Activated naive CD4-positive, alpha-beta T cell treated with anti-CD3 and anti-CD28 coated beads, Interleukin-2, amount 10 ng/mL, durations not matched to agents 7 days and 5 days (primary cell): ENCODE measurements at regions not wholly inside any gene's neighbourhood (a gene's known extent, or its start where the extent isn't known, plus 50 kb on each side); places are given as distances from the start of the nearest gene placed in this dataset.

Experiments used
- CTCF ChIA-PET: fragments of 350-600 bp; sonication (Branson Sonifier 250); formaldehyde crosslinking; loops from one replicate; lab custom pipeline; 2021; ENCODE audit warnings: antibody characterized with exemption; lab: Charles Lee
- DNase-seq: peaks from one replicate; pipeline ENCODE4 v3.0.0-alpha.2; 2020
- H3K27ac Mint-ChIP-seq: one replicate; pipeline ENCODE4 v1.8.0; 2021; ENCODE audit warnings: mild to moderate bottlenecking, moderate library complexity, mixed read lengths
- H3K27me3 Mint-ChIP-seq: one replicate; pipeline ENCODE4 v1.8.0; 2021; ENCODE audit warnings: mild to moderate bottlenecking, mixed read lengths
- H3K36me3 Mint-ChIP-seq: one replicate; pipeline ENCODE4 v1.8.0; 2021; ENCODE audit warnings: mixed read lengths
- H3K4me1 Mint-ChIP-seq: one replicate; pipeline ENCODE4 v1.8.0; 2021; ENCODE audit warnings: mixed read lengths
- H3K4me3 Mint-ChIP-seq: one replicate; pipeline ENCODE4 v1.8.0; 2021; ENCODE audit warnings: mild to moderate bottlenecking, moderate library complexity, mixed read lengths
- H3K9me3 Mint-ChIP-seq: one replicate; pipeline ENCODE4 v1.8.0; 2021; ENCODE audit warnings: mixed read lengths

DNA sequence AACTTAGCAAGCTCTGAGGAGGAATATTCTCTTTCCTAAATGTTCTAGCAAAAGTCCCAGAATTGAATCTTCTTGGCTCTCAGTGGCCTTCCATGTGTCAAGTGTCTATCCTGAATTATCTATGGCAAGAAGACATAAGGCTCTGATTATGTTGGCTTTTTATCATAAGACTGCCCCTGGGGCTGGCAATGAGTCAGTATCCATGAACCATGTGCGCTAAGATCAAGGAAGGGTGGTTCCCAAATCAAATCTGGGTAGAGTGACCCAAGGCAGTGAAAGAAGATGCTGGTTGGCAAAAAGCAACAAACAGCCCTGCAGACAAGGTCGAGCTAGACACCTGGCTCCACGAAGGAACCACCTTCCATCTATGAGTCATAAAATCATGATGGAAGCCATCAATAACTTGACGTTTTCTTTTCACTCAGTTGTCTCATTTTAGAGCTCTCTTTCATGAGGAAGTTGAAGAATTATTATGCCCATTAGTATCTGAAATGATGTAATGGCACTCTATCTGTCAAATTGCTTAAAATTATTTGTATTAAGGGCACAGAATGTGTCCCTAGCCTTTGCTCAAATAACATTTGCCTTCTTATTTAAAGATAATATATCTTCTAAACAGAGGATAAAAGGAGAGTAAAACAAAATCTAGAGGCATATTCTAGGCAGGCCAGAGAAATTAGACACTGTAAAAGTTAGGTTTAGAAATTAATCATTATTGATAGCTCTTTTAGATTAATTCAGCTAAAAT is 657.7 kb upstream of the GOT2 start:
- no peak for DNase-seq
- CTCF ChIA-PET = no interaction called here
- no peaks in the 10 kb centered on the region for H3K36me3 Mint-ChIP-seq
- H3K4me1 Mint-ChIP-seq = no peaks in the 10 kb centered on the region
- H3K9me3 Mint-ChIP-seq = no peaks in the 10 kb centered on the region
- H3K27ac Mint-ChIP-seq = no peak overlapping the region
- no peak overlapping the region for H3K4me3 Mint-ChIP-seq
- no peaks in the 10 kb centered on the region for H3K27me3 Mint-ChIP-seq

DNA sequence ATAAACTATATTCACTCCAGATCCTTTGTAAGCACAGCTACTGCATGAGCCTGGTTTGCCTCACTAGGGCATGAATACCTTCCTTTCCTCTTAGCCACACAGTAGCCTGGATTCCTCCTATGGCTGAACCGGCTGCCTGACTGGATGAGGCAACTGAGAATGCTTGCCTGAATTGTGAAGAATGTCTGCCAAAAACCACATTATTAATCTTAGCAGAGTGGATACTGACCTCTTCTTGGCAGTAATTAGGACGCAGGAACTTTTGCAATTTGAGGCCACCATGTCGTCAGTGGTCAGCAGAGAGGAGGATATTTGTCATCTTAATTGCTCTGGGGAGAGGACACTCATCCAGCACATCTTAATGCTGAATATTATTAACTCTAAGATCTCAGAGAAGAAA is 651.8 kb upstream of the GOT2 start:
- CTCF ChIA-PET = no interaction called here
- no peak for DNase-seq
- no peaks in the 10 kb centered on the region for H3K4me1 Mint-ChIP-seq
- no peak overlapping the region for H3K27ac Mint-ChIP-seq
- no peaks in the 10 kb centered on the region for H3K36me3 Mint-ChIP-seq
- no peaks in the 10 kb centered on the region for H3K27me3 Mint-ChIP-seq
- no peak overlapping the region for H3K4me3 Mint-ChIP-seq
- no peaks in the 10 kb centered on the region for H3K9me3 Mint-ChIP-seq

DNA sequence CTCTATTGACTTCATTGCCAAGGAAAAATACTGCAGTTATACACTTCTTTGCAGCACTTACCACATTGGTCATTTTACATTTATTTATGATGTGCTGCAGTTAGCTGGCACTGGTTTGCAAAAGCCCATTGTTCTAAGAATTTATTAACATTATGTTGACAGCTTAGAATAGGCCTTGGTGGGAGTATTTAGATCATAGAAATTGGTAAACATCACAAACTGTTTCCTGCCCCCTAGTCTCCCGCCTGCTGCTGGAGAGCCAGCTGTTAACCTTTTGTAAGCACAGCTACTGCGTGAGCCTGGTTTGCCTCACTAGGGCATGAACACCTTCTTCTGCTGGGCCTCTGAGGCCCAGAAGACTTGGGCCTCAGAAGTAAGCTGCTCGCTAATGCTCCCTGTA is 651.4 kb upstream of the GOT2 start:
- DNase-seq = no peak
- H3K9me3 Mint-ChIP-seq = no peaks in the 10 kb centered on the region
- CTCF ChIA-PET = no interaction called here

DNA sequence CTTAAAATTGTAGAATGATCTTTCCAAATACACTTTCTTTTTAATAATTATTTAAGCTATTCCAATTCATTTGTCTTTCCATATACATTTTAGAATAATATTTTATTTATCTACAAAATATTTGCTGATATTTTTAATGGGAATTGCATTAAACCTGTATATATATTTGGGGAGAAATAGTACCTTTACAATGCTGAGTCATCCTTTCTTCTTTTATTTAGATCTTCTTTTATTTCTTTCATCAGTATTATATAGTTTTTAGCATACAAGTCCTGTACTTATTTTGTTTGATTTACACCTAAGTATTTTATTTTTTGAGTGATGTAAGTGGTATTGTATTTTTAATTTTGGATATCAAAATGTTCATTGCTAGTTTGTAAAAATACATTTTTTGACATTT is 639.5 kb upstream of the GOT2 start:
- CTCF ChIA-PET = no interaction called here
- Mint-ChIP-seq H3K4me1 (no peaks in the 10 kb centered on the region), H3K36me3 (no peaks in the 10 kb centered on the region), H3K4me3 (no peak overlapping the region), H3K27me3 (no peaks in the 10 kb centered on the region), H3K27ac (no peak overlapping the region), H3K9me3 (no peaks in the 10 kb centered on the region)
- no peak for DNase-seq

More for the DNA sequence above, 651.4 kb upstream of the GOT2 start:
- H3K27ac Mint-ChIP-seq = no peak overlapping the region
- H3K36me3 Mint-ChIP-seq = no peaks in the 10 kb centered on the region
- no peaks in the 10 kb centered on the region for H3K4me1 Mint-ChIP-seq
- H3K27me3 Mint-ChIP-seq = no peaks in the 10 kb centered on the region
- no peak overlapping the region for H3K4me3 Mint-ChIP-seq

DNA sequence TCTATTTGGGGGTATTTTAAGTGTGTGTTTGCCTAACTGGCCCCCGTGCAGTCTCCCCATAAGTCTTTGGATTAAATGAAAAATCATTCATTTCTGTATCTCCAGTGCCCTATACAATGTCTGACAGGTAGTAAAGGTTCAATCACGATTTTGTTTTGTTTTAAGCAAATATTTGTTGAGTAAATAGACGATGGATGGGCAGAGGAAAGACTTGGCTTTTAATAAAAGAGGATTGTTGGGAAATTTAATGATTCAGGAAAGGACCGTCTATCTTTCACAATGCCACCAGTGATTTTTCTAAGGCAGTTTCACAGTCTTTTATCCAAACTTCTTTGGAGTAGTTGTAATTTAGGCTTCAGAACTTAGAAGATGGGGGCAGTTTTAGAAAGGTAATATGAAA is 636.6 kb upstream of the GOT2 start:
- Mint-ChIP-seq H3K27me3 (no peaks in the 10 kb centered on the region), H3K36me3 (no peaks in the 10 kb centered on the region), H3K4me3 (no peak overlapping the region), H3K9me3 (no peaks in the 10 kb centered on the region), H3K27ac (no peak overlapping the region), H3K4me1 (no peaks in the 10 kb centered on the region)
- DNase-seq = no peak
- CTCF ChIA-PET = no interaction called here

DNA sequence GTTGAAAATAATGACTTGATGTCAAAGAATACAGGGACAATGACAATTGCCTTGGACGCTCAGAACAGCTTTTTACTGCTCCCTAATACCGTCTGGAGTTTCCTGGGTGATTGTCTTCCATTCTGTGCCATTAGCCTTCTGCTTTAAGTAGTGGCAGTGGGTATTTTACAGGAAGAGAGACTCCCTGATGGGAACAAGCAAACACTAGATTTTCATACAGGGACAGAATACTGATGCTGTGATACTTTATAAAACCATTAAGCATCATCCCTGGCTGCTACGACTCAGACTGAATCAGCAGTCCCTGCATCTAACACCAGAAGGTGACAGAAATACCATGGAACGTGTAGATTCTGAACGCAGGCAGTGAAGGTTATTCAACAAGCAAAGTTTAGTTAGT is 635.4 kb upstream of the GOT2 start:
- Mint-ChIP-seq H3K27me3 (no peaks in the 10 kb centered on the region), H3K4me3 (no peak overlapping the region), H3K36me3 (no peaks in the 10 kb centered on the region), H3K4me1 (no peaks in the 10 kb centered on the region), H3K27ac (no peak overlapping the region), H3K9me3 (no peaks in the 10 kb centered on the region)
- no peak for DNase-seq
- CTCF ChIA-PET = no interaction called here

DNA sequence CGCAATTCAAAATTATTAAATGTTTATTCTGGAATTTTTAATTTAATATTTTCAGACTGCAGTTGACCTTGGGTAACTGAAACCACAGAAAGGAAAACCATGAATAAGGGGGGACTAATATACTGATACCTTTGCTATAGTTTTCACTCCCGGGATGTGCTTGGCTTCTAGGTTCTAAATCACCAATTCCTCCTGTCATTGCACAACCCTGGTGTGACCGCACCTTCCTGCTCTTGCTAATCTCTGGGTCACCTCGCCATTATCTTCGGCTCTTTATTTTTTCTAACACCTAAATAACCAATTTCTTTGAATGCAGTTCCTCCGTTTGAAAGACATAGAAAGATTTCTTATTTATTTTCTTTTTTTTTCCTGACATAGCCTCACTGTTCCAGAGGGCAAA is 634.5 kb upstream of the GOT2 start:
- Mint-ChIP-seq H3K27me3 (no peaks in the 10 kb centered on the region), H3K27ac (no peak overlapping the region), H3K4me1 (no peaks in the 10 kb centered on the region), H3K4me3 (no peak overlapping the region), H3K36me3 (no peaks in the 10 kb centered on the region), H3K9me3 (no peaks in the 10 kb centered on the region)
- no peak for DNase-seq
- CTCF ChIA-PET = no interaction called here

DNA sequence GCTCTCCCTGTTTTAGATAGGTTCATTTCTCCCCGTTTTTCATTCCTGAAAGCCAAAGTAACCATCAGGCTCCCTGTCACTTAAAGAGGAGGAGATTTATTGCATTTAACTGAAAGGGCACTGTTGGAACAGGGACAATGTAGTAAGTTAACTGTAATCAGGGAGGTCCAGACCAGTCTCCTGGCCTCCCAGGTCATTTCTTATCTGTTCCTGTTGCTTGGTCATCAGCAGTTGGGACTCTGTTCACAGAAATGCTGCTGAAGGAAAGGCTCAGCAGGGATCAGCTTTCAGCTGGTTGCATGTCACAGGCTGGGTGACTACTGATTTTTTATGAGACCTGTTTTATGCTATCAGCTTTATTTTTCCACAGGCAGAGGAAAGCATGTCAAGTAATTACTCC is 622.6 kb upstream of the GOT2 start:
- no peaks in the 10 kb centered on the region for H3K27me3 Mint-ChIP-seq
- H3K4me3 Mint-ChIP-seq = no peak overlapping the region
- no peak overlapping the region for H3K27ac Mint-ChIP-seq
- no peaks in the 10 kb centered on the region for H3K36me3 Mint-ChIP-seq
- no peaks in the 10 kb centered on the region for H3K9me3 Mint-ChIP-seq
- no peak for DNase-seq
- CTCF ChIA-PET = no interaction called here
- H3K4me1 Mint-ChIP-seq = no peaks in the 10 kb centered on the region

DNA sequence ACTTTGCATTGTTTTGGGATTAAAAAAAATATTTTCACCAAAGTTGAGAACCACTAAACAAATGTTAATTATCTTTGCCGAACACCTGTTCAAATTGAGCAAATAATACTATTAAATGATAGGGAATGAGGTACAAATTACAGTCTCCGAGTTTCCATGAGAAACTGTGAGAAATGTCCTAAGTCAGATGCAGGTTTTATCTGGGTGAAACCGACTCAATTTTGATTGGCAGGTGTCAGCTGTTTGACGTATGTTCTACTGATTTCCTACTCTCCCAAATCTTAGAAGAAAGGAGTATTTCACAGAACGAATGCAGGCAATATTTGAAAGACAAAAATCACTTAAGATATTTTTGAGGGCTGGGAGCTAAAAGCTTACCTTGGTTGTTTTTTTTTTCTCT is 622.0 kb upstream of the GOT2 start:
- H3K4me1 Mint-ChIP-seq = no peaks in the 10 kb centered on the region
- no peaks in the 10 kb centered on the region for H3K27me3 Mint-ChIP-seq
- no peak overlapping the region for H3K4me3 Mint-ChIP-seq
- CTCF ChIA-PET = no interaction called here
- no peaks in the 10 kb centered on the region for H3K36me3 Mint-ChIP-seq
- H3K9me3 Mint-ChIP-seq = no peaks in the 10 kb centered on the region
- H3K27ac Mint-ChIP-seq = no peak overlapping the region
- DNase-seq = no peak

DNA sequence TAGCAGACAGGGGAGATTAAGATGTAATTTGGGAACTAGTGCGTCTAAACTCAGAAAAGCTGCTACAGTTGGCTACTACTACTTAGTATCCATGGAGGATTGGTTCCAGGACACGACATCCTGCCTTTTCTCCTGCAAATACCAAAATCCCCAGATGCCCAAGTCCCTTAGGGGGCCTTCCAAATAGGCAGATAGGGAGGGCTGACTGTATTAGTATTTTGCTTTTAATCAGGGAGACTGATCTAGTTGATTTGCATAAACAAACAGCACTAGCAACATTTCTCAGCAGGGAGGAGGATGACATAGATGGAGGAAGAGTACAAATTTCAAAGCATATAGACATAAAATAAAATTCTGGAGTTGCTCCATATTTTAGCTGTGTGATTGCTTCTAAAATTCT is 621.6 kb upstream of the GOT2 start:
- no peaks in the 10 kb centered on the region for H3K36me3 Mint-ChIP-seq
- H3K9me3 Mint-ChIP-seq = no peaks in the 10 kb centered on the region
- CTCF ChIA-PET = no interaction called here
- no peaks in the 10 kb centered on the region for H3K4me1 Mint-ChIP-seq
- H3K4me3 Mint-ChIP-seq = no peak overlapping the region
- no peak overlapping the region for H3K27ac Mint-ChIP-seq
- DNase-seq = no peak
- H3K27me3 Mint-ChIP-seq = no peaks in the 10 kb centered on the region

DNA sequence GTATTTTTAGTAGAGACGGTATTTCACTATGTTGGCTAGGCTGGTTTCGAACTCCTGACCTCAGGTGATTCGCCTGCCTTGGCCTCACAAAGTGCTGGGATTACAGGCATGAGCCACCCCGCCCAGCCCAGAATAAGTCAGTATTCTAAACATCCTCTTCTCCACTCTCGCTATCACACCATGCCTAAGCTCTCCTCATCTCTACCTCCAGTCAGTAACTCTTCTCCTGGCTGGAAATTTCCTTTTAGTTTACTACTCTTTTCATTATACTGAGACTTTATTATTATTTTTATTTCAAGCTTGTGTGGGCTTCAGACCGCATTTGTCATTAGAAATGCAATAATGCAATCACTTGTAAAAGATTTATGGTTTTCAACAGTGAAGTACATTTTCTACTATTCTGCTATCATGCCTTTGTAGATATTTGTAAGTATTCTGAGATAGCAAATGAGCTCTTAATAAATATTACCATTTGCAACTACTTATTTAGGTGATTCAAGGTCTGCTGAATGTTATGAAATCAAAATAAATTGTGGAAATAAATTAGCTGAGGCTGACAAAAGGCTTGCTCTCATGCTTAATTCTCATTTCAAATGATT is 617.3 kb upstream of the GOT2 start:
- Mint-ChIP-seq H3K36me3 (no peaks in the 10 kb centered on the region), H3K27me3 (no peaks in the 10 kb centered on the region), H3K27ac (no peak overlapping the region), H3K4me3 (no peak overlapping the region), H3K9me3 (no peaks in the 10 kb centered on the region), H3K4me1 (no peaks in the 10 kb centered on the region)
- no peak for DNase-seq
- CTCF ChIA-PET = no interaction called here

DNA sequence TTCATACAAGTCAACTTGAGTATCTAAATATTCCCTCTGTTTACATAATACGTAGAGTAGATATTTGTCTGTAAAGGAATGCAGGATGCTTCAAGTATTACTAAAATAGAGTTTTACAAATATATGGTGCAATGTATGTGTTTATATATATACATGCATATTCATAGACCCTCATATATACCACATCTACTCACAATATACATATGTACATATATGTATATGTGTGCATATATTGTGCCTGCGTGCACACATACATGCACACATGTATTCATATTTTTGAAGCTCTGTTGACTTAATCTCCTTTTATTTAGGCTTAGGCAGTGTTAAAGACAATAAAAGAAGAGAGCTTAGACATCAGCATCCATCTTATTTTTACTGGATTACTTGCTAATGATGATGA is 616.6 kb upstream of the GOT2 start:
- Mint-ChIP-seq H3K4me3 (no peak overlapping the region), H3K36me3 (no peaks in the 10 kb centered on the region), H3K27me3 (no peaks in the 10 kb centered on the region), H3K27ac (no peak overlapping the region), H3K9me3 (no peaks in the 10 kb centered on the region), H3K4me1 (no peaks in the 10 kb centered on the region)
- CTCF ChIA-PET = no interaction called here
- no peak for DNase-seq

DNA sequence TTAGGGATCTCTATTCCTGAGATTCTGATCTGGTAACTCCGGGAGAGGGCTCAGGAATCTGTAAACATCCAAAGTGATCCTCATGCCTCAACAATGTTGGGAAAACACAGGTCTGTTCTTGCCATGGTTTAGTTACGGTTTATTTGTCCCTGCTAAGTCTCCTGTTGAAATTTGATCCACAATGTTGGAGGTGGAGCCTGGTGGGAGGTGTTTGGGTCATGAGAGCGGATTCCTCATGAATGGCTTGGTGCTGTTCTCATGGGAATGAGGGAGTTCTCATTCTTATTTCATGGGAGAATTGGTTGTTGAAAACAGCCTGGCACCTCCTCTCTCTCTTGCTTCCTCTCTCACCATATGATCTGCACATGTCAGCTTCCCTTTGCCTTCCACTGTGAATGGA is 608.6 kb upstream of the GOT2 start:
- H3K4me1 Mint-ChIP-seq = no peaks in the 10 kb centered on the region
- no peak for DNase-seq
- no peaks in the 10 kb centered on the region for H3K9me3 Mint-ChIP-seq
- CTCF ChIA-PET = no interaction called here
- no peak overlapping the region for H3K27ac Mint-ChIP-seq
- no peak overlapping the region for H3K4me3 Mint-ChIP-seq
- H3K27me3 Mint-ChIP-seq = no peaks in the 10 kb centered on the region
- no peaks in the 10 kb centered on the region for H3K36me3 Mint-ChIP-seq

DNA sequence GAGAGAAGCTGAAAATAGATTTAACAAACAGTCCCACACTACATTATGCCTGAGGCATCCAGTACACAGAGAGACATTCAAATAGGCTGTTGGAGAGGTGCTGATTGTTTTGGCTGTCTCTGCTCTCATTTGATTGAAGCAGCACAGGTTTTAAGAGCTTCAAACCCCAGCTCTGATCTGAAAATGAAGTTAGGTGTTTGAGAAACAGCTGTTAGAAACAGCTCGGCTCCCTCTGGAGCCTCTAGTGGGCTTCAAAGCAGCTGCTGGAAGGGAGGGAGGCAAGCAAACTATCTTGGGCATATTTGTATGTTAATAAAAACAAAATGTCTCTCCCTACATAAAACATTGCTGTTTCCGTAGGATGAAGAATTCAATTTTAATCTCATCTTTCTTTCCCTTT is 607.3 kb upstream of the GOT2 start:
- Mint-ChIP-seq H3K27ac (no peak overlapping the region), H3K4me1 (no peaks in the 10 kb centered on the region), H3K36me3 (no peaks in the 10 kb centered on the region), H3K27me3 (no peaks in the 10 kb centered on the region), H3K4me3 (no peak overlapping the region), H3K9me3 (no peaks in the 10 kb centered on the region)
- no peak for DNase-seq
- CTCF ChIA-PET = no interaction called here

DNA sequence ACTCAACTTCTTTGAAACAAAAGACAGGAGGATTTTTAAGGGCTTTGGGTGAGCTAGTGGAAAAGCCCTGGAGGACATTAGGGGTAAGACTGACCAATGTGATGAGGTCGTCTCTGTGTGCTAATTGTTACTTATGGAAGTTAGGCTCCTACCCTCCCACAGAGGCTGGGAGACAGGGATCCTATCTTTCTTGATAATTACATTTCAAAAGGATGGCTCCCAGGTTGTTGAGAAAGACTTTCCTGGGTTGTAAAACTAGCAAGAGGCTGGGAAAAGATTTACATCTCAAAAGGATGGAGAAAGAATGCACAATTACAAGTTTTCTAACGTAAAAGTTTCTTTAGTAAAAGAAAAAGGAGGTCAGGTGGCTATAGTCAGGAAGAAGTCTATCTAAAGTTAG is 605.8 kb upstream of the GOT2 start:
- no peaks in the 10 kb centered on the region for H3K36me3 Mint-ChIP-seq
- DNase-seq = no peak
- H3K4me3 Mint-ChIP-seq = no peak overlapping the region
- no peak overlapping the region for H3K27ac Mint-ChIP-seq
- H3K9me3 Mint-ChIP-seq = no peaks in the 10 kb centered on the region
- CTCF ChIA-PET = no interaction called here
- H3K4me1 Mint-ChIP-seq = no peaks in the 10 kb centered on the region
- H3K27me3 Mint-ChIP-seq = no peaks in the 10 kb centered on the region
